IMR-90 (cell line): ENCODE measurements at regions not wholly inside any gene's neighbourhood (a gene's known extent, or its start where the extent isn't known, plus 50 kb on each side); places are given as distances from the start of the nearest gene placed in this dataset.

Experiments
- ATAC-seq: fragments of 200-7000 bp; cut with Tn5 transposase; 2 replicates; pipeline ENCODE4 v1.9.1; 2020; ENCODE audit warnings: low read depth, mild to moderate bottlenecking, moderate library complexity
- BruUV-seq: library from RNA; stranded (reverse); fragments of 400-500 nt; replicated peaks from 2 replicates; lab custom pipeline; 2021; lab: Mats Ljungman, UMichigan
- CTCF ChIA-PET: fragments of 300-600 bp; formaldehyde crosslinking; extraction: SDS; loops from one replicate; lab custom pipeline; 2021; ENCODE audit warnings: antibody characterized with exemption; lab: Yijun Ruan, JAX
- POLR2A ChIA-PET: fragments of 300-600 bp; sonication (Branson Sonifier 250); formaldehyde crosslinking; loops from one replicate; lab custom pipeline; 2022; ENCODE audit warnings: antibody characterized with exemption; ENCODE audit not compliant: unreplicated experiment; lab: Charles Lee
- DNase-seq: peaks from one replicate; pipeline ENCODE4 v3.0.0; 2013
- H2AFZ ChIP-seq: replicated peaks from 2 replicates; pipeline ENCODE3; 2013; ENCODE audit warnings: low read length, mild to moderate bottlenecking; ENCODE audit not compliant: poor library complexity
- H2AK5ac ChIP-seq: 2 replicates; pipeline ENCODE4 v1.6.1; 2013; ENCODE audit warnings: low read depth, low read length, inconsistent platforms
- H2AK9ac ChIP-seq: replicated peaks from 2 replicates; pipeline ENCODE3; 2013; ENCODE audit warnings: mild to moderate bottlenecking, low read depth, low read length, moderate library complexity; ENCODE audit not compliant: poor library complexity
- H2BK120ac ChIP-seq: 2 replicates; pipeline ENCODE4 v1.6.1; 2013; ENCODE audit warnings: low read depth, low read length, inconsistent platforms
- H2BK15ac ChIP-seq: 3 replicates; pipeline ENCODE4 v1.6.1; 2013; ENCODE audit warnings: low read depth, low read length, inconsistent platforms
- H2BK20ac ChIP-seq: 2 replicates; pipeline ENCODE4 v1.6.1; 2013; ENCODE audit warnings: low read depth, mild to moderate bottlenecking, inconsistent platforms, low read length, moderate library complexity
- H2BK5ac ChIP-seq: 2 replicates; pipeline ENCODE4 v1.6.1; 2013; ENCODE audit warnings: mild to moderate bottlenecking, low read depth, low read length, inconsistent platforms; ENCODE audit not compliant: poor library complexity, severe bottlenecking
- H3K14ac ChIP-seq: replicated peaks from 2 replicates; pipeline ENCODE4 v1.6.1; 2013; ENCODE audit warnings: low read depth, low read length, inconsistent platforms
- H3K18ac ChIP-seq: 2 replicates; pipeline ENCODE4 v1.6.1; 2013; ENCODE audit warnings: low read depth, low read length, control low read depth
- H3K23ac ChIP-seq: 2 replicates; pipeline ENCODE4 v1.6.1; 2013; ENCODE audit warnings: low read depth, low read length, inconsistent platforms
- H3K27ac ChIP-seq: 2 replicates; pipeline ENCODE4 v1.5.1; 2013; ENCODE audit warnings: mild to moderate bottlenecking, control low read depth, low read length; ENCODE audit not compliant: insufficient read depth
- H3K27me3 ChIP-seq: 2 replicates; pipeline ENCODE4 v1.6.1; 2013; ENCODE audit warnings: low read length; ENCODE audit not compliant: control insufficient read depth, insufficient read depth
- H3K36me3 ChIP-seq: 2 replicates; pipeline ENCODE4 v1.6.1; 2013; ENCODE audit warnings: low read length, mixed read lengths; ENCODE audit not compliant: control insufficient read depth, insufficient read depth
- H3K4ac ChIP-seq: 2 replicates; pipeline ENCODE4 v1.6.1; 2013; ENCODE audit warnings: low read depth, low read length, inconsistent platforms
- H3K4me1 ChIP-seq: 2 replicates; pipeline ENCODE4 v1.6.1; 2013; ENCODE audit warnings: low read length, mixed read lengths; ENCODE audit not compliant: control insufficient read depth, insufficient read depth
- H3K4me2 ChIP-seq: 2 replicates; pipeline ENCODE4 v1.6.1; 2013; ENCODE audit warnings: low read depth, mild to moderate bottlenecking, control low read depth, low read length, moderate library complexity
- H3K4me3 ChIP-seq: 2 replicates; pipeline ENCODE4 v1.5.1; 2013; ENCODE audit warnings: low read depth, mild to moderate bottlenecking, control low read depth, low read length, moderate library complexity; ENCODE audit not compliant: insufficient read depth
- H3K56ac ChIP-seq: 2 replicates; pipeline ENCODE4 v1.6.1; 2013; ENCODE audit warnings: low read length, inconsistent platforms; ENCODE audit not compliant: insufficient read depth; ENCODE audit errors: extremely low read depth
- H3K79me1 ChIP-seq, 2 experiments: 2 replicates each; pipeline ENCODE4 v1.6.1; 2013; ENCODE audit warnings: low read length in 2 of 2, inconsistent platforms in 1 of 2, low read depth in 1 of 2
- H3K9ac ChIP-seq: 2 replicates; pipeline ENCODE4 v1.6.1; 2013; ENCODE audit warnings: low read depth, low read length, control low read depth
- H3K9me1 ChIP-seq: 2 replicates; pipeline ENCODE4 v1.6.1; 2013; ENCODE audit warnings: low read length, inconsistent platforms; ENCODE audit not compliant: insufficient read depth
- H3K9me3 ChIP-seq: 2 replicates; pipeline ENCODE4 v1.6.1; 2013; ENCODE audit warnings: low read length; ENCODE audit not compliant: control insufficient read depth, insufficient read depth
- H4K20me1 ChIP-seq: 2 replicates; pipeline ENCODE4 v1.6.1; 2013; ENCODE audit warnings: low read length, inconsistent platforms; ENCODE audit not compliant: insufficient read depth
- H4K5ac ChIP-seq: 2 replicates; pipeline ENCODE4 v1.6.1; 2013; ENCODE audit warnings: mild to moderate bottlenecking, low read depth, low read length, control low read depth
- H4K8ac ChIP-seq, 2 experiments: 2 replicates each; pipeline ENCODE4 v1.6.1; 2013; ENCODE audit warnings: low read depth in 2 of 2, low read length in 2 of 2, control low read depth in 1 of 2, inconsistent platforms in 1 of 2
- H4K91ac ChIP-seq: 2 replicates; pipeline ENCODE4 v1.6.1; 2013; ENCODE audit warnings: low read depth, low read length, inconsistent platforms; ENCODE audit not compliant: insufficient read depth
- BHLHE40 ChIP-seq: fragments of 150-350 bp; IDR thresholded peaks from 2 replicates; pipeline ENCODE4 v1.6.1; 2016; ENCODE audit warnings: mild to moderate bottlenecking, low read depth, low read length
- MAFK ChIP-seq: IDR thresholded peaks from 2 replicates; pipeline ENCODE4 v1.6.1; 2012; ENCODE audit warnings: low read depth, low read length, improper control_type of control experiment
- WGBS, 2 experiments: methylation state at CpG; one replicate each; pipeline versions ENCODE4 v1.1.5 to v1.1.7; 2013; ENCODE audit warnings: missing lambda C conversion rate in 2 of 2; ENCODE audit not compliant: insufficient read length in 1 of 2; ENCODE audit errors: extremely low coverage in 2 of 2; 5-methylcytosine and 5-hydroxymethylcytosine counted together
- dilution Hi-C: fragments of 300-500 bp; cut with HindIII; formaldehyde crosslinking; loops from one replicate; pipeline ENCODE4 v1.14.3; 2018; ENCODE audit warnings: low sequenced_read_pairs; ENCODE audit not compliant: unreplicated experiment
- in situ Hi-C: fragments of 300-500 bp; cut with MboI; formaldehyde crosslinking; loops from 3 replicates; pipeline ENCODE4 v1.14.3; 2019; ENCODE audit warnings: low sequenced_read_pairs, inconsistent platforms, mixed read lengths
- intact Hi-C: fragments of 100-400 bp; cut with micrococcal nuclease; formaldehyde crosslinking; loops from 2 replicates; pipeline ENCODE4 v1.10.0; 2022

GRCh38 chr12:114192549-114192948, 213.4 kb downstream of the TBX5 start:
- ChIA-PET POLR2A (no interaction called here), CTCF (no interaction called here)
- Histone ChIP-seq H2BK15ac (no peak overlapping the region), H3K23ac (no peak overlapping the region), H3K4me1 (no peaks in the 10 kb centered on the region), H3K4me2 (no peak overlapping the region), H4K5ac (no peak overlapping the region), H2AK9ac (no peak overlapping the region), H3K27me3 (no peaks in the 10 kb centered on the region; the same call in 1 of the 2 replicates), H3K9me1 (no peaks in the 10 kb centered on the region), H3K56ac (no peak overlapping the region), H4K8ac (no peak overlapping the region), H3K18ac (no peak overlapping the region), H3K27ac (no peak overlapping the region), H4K91ac (no peak overlapping the region), H3K9me3 (no peaks in the 10 kb centered on the region), H3K14ac (no peak overlapping the region), H2BK5ac (no peak overlapping the region), H3K4ac (no peak overlapping the region), H2BK20ac (no peak overlapping the region), H3K9ac (no peak overlapping the region), H2AK5ac (no peak overlapping the region), H2BK120ac (no peak overlapping the region), H3K79me1 (no peaks in the 10 kb centered on the region), H2AFZ (no peak overlapping the region), H3K36me3 (no peaks in the 10 kb centered on the region), H4K20me1 (no peaks in the 10 kb centered on the region), H3K4me3 (no peak overlapping the region)
- DNase-seq: no peak
- in situ Hi-C loops: no loop called here
- intact Hi-C loops: no loop called here
- no CpG with 5 or more reads among the region's 5 CpGs for WGBS, 2 experiments
- no peak for TF ChIP-seq BHLHE40
- TF ChIP-seq MAFK: peak; percentile 68
- no TSS peak for BruUV-seq
- dilution Hi-C loops: no loop called here
- no peak for ATAC-seq
